Ascending aorta (tissue), 2 donors: ENCODE measurements at regions not wholly inside any gene's neighbourhood (a gene's known extent, or its start where the extent isn't known, plus 50 kb on each side); places are given as distances from the start of the nearest gene placed in this dataset.
"Not testable (repeated sequence)": the region's sequence is repeated elsewhere in the genome, so short reads cannot be mapped to it uniquely, and the experiment has no call there.

ENCODE experiments used
- DNase-seq, 2 donors: peaks; one replicate each; pipeline ENCODE4 v3.0.0-alpha.2; 2019; ENCODE audit warnings: low spot score in 2 of 2
- H3K27ac ChIP-seq, 2 donors: fragments of 200-600 bp; sonication (generic); one replicate each; pipeline ENCODE4 v1.5.1; 2016 to 2017; ENCODE audit warnings: mild to moderate bottlenecking in 1 of 2
- H3K27me3 ChIP-seq: fragments of 200-600 bp; sonication (generic); one replicate; pipeline ENCODE4 v1.5.1; 2017
- H3K36me3 ChIP-seq, 2 donors: fragments of 200-600 bp; sonication (generic); one replicate each; pipeline ENCODE4 v1.5.1; 2016
- H3K4me1 ChIP-seq, 2 donors: fragments of 200-600 bp; sonication (generic); one replicate each; pipeline ENCODE4 v1.5.1; 2016 to 2017; ENCODE audit warnings: mild to moderate bottlenecking in 1 of 2
- H3K4me3 ChIP-seq, 2 donors: fragments of 200-600 bp; sonication (generic); one replicate each; pipeline ENCODE4 v1.5.1; 2016 to 2017; ENCODE audit warnings: mild to moderate bottlenecking in 1 of 2
- H3K9me3 ChIP-seq, 2 donors: fragments of 200-600 bp; sonication (generic); one replicate each; pipeline ENCODE4 v1.5.1; 2016
- intact Hi-C: fragments of 100-400 bp; cut with DNase I; formaldehyde crosslinking; loops from one replicate; pipeline ENCODE4 v1.15.1; 2023
- TF ChIP-seq, protein P1 (sequence below), 3 experiments: fragments of 200-600 bp in 2 of 3; fragments of 450-650 bp in 1 of 3; sonication (generic) in 2 of 3; IDR thresholded peaks; one replicate each; pipeline ENCODE4 v1.5.1; 2016 to 2019; ENCODE audit warnings: antibody characterized with exemption in 3 of 3, mild to moderate bottlenecking in 1 of 3, moderate library complexity in 1 of 3

DNA sequence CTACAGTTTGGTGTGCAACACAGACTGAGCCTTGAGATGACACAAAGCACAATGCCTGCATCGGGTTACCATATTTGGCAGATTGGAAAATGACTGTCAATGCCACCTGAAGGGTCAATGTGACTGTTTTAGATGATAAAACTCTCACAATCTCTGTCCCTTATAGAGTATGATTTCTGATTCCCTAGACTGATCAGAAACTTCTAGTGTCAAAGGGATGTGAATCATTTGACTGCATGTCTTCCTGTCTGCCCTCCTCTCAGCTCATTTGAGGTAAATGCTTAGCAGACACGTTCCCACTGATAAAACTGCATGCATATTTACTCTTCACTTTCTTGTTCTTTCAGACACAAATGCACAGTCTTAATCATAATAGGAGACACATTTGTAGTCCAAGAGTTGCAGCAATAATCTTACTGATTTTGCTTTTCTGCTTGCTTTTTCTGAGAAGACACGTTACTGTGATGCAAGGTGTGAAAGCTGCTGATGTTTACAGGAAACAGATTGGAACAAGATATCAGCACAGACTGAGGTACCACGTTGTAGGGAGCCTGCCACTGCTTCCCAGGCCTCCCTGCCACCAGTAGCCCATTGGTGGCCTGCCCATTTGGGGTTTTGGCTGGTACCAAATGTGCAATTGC lies 77.8 kb downstream of the GCNT4 start:
- Histone ChIP-seq H3K4me3 (no peak overlapping the region), H3K27me3 (no peaks in the 10 kb centered on the region), H3K9me3 (no peaks in the 10 kb centered on the region), H3K4me1 (no peaks in the 10 kb centered on the region), H3K36me3 (no peaks in the 10 kb centered on the region), H3K27ac (no peak overlapping the region)
- DNase-seq: no peak
- intact Hi-C loops: no loop called here
- TF ChIP-seq, protein P1, sequence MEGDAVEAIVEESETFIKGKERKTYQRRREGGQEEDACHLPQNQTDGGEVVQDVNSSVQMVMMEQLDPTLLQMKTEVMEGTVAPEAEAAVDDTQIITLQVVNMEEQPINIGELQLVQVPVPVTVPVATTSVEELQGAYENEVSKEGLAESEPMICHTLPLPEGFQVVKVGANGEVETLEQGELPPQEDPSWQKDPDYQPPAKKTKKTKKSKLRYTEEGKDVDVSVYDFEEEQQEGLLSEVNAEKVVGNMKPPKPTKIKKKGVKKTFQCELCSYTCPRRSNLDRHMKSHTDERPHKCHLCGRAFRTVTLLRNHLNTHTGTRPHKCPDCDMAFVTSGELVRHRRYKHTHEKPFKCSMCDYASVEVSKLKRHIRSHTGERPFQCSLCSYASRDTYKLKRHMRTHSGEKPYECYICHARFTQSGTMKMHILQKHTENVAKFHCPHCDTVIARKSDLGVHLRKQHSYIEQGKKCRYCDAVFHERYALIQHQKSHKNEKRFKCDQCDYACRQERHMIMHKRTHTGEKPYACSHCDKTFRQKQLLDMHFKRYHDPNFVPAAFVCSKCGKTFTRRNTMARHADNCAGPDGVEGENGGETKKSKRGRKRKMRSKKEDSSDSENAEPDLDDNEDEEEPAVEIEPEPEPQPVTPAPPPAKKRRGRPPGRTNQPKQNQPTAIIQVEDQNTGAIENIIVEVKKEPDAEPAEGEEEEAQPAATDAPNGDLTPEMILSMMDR (IDR thresholded peaks at IDR 0.05): no peak

GRCh38 chr5:74973694-74974093 lies 78.7 kb downstream of the GCNT4 start:
- no peak for DNase-seq
- H3K9me3 ChIP-seq: no peaks in the 10 kb centered on the region
- intact Hi-C loops: no loop called here
- no peaks in the 10 kb centered on the region for H3K4me1 ChIP-seq
- no peaks in the 10 kb centered on the region for H3K36me3 ChIP-seq
- TF ChIP-seq, protein P1 (IDR thresholded peaks at IDR 0.05): no peak
- H3K27ac ChIP-seq: no peak overlapping the region
- no peaks in the 10 kb centered on the region for H3K27me3 ChIP-seq
- no peak overlapping the region for H3K4me3 ChIP-seq

DNA sequence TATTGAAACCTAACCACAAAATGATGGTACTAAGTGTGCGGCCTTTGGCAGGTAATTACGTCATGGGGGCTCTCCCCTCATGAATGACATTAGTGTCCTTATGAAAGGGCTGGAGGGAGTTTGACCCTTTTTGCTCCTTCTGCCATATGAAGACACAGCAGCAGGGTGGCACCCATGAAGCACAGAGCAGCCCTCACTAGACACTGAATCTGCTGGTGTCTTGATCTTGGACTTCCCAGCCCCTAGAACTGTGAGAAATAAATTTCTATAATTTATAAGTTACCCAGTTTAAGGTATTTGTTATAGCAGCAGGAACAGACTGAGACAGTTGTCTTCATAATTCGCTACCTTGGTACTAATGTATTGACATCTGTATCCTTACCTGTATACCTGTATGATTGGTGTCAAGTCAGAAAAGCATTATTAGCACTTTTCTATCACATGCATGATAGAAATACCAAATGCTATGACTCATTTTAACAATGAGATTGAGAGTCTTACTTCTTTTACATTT lies 80.4 kb downstream of the GCNT4 start:
- TF ChIP-seq, protein P1 (IDR thresholded peaks at IDR 0.05): no peak
- H3K36me3 ChIP-seq: no peaks in the 10 kb centered on the region
- no peak overlapping the region for H3K27ac ChIP-seq
- no peak for DNase-seq
- no peaks in the 10 kb centered on the region for H3K4me1 ChIP-seq
- intact Hi-C loops: no loop called here
- no peak overlapping the region for H3K4me3 ChIP-seq
- H3K9me3 ChIP-seq: no peaks in the 10 kb centered on the region
- no peaks in the 10 kb centered on the region for H3K27me3 ChIP-seq

- H3K4me3 ChIP-seq, H3K27ac ChIP-seq, H3K36me3 ChIP-seq, intact Hi-C loops, H3K27me3 ChIP-seq, H3K4me1 ChIP-seq, DNase-seq, H3K9me3 ChIP-seq: not testable (repeated sequence)
Observed at GRCh38 chr5:74970891-74971290, 81.5 kb downstream of the GCNT4 start.

- Histone ChIP-seq H3K4me1 (no peaks in the 10 kb centered on the region), H3K4me3 (no peak overlapping the region), H3K36me3 (no peaks in the 10 kb centered on the region), H3K27ac (no peak overlapping the region), H3K27me3 (no peaks in the 10 kb centered on the region), H3K9me3 (no peaks in the 10 kb centered on the region)
- TF ChIP-seq, protein P1 (IDR thresholded peaks at IDR 0.05): no peak
- intact Hi-C loops: no loop called here
- DNase-seq: no peak
Observed at GRCh38 chr5:74969726-74970125, 82.6 kb downstream of the GCNT4 start.

- intact Hi-C loops: no loop called here
Observed at GRCh38 chr5:74966141-74967026, 86.0 kb downstream of the GCNT4 start.

More at GRCh38 chr5:74966141-74967026, 86.0 kb downstream of the GCNT4 start:
- TF ChIP-seq, protein P1 (IDR thresholded peaks at IDR 0.05): no peak
- DNase-seq: no peak
- Histone ChIP-seq H3K9me3 (no peaks in the 10 kb centered on the region), H3K27me3 (no peaks in the 10 kb centered on the region), H3K4me1 (no peaks in the 10 kb centered on the region), H3K36me3 (no peaks in the 10 kb centered on the region), H3K27ac (no peak overlapping the region), H3K4me3 (no peak overlapping the region)
